Stimulated activated CD4-positive, alpha-beta T cell treated with anti-CD3 and anti-CD28 coated beads, Interleukin-15, amount 100 ng/mL, for 24 hours (primary cell): ENCODE measurements at regions not wholly inside any gene's neighbourhood (a gene's known extent, or its start where the extent isn't known, plus 50 kb on each side); places are given as distances from the start of the nearest gene placed in this dataset.

Experiments
- DNase-seq: peaks from one replicate; pipeline ENCODE4 v3.0.0-alpha.2; 2020

DNA sequence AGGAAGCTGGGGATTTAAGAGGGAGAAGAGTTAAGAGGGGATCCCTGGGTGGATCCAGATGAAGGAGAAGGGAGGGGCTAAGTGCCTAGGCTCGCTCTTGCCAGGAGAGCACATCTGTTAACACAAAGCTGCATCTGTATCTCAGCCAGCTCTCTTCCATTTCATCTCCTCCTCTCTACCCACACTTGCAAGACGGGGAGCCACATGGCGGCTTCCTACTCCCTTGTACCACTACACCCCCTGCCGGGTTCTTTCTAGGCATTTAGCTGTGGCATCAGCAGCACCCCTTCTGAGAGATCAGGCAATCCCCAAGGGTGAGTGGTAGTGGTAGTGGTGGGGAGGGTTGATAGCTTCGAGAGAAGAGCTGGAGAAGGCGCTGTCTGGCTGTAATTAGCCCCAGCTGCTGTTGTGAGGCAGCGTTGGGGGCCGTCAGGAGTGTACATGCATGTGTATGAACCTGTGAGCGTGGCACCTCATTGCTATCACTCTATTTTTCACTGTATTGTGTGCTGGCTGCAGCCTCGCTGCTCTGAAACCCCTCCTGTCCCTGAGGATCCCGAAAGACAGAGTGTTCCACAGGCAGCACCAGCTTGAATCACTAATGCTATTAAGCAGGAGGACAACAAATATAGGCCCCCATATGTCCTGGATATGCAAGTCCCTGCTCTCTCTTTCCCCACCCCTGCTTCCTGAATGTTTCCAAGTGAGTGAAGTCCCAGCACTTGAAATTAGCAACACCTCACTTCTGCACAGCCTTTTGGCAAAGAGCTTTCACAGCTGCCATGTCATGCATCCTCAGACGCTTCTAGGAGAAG, 73.7 kb downstream of the RTL9 start:
- DNase-seq: no peak

DNA sequence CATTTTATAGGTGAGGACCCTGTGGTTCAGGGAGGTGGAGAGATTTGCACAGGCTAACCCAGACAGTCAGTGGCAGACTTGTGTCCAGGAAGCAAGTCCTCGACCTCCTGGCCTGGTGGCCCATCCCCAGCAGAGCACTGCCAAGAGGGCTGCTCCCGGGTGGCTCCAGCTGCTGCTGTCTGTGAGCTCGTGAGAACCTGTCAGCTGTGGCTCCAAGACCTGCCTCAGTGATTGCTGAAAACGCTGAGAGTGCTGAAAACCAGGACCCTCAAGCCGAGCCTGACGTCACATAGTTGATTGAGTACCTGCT, 74.2 kb downstream of the RTL9 start:
- no peak for DNase-seq

DNA sequence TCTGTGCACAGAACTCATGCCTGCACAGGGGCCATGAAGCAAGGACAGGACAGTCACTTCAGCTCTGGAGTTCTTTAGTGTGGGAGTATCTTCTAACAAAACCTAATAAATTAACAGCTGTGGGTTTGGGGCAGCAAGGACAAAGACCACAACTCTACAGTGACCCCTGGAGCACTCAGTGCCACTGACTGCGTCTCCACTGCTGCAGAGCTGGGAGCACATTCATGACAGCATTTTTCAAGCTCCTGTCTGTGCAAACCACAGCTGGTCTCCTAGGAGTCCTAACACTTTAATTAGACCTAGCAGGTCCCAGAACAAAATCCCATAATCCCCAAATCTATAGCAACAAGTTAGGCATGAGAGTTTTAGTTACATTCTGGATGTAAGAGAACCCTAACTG, 76.5 kb downstream of the RTL9 start:
- no peak for DNase-seq

DNA sequence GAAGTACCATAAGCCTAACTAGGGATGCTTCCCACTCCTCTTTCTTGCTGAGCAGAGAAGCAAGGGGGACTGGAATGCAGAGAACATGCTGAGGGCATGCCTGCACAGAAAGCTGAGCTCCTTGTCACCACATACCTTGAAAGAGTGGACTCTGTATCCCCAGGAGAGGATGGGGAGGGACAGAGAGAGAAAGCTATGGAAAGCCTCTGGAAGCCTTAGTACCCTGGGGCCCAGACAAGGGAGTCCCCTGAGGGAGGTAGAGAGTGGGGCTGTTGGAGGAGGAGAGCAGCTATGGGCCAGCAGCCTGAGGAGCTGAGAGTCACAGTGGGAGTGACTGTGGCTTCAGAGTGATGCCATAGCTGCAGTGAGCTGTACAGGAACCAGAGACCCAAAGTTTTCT, 77.9 kb downstream of the RTL9 start:
- DNase-seq: no peak

DNA sequence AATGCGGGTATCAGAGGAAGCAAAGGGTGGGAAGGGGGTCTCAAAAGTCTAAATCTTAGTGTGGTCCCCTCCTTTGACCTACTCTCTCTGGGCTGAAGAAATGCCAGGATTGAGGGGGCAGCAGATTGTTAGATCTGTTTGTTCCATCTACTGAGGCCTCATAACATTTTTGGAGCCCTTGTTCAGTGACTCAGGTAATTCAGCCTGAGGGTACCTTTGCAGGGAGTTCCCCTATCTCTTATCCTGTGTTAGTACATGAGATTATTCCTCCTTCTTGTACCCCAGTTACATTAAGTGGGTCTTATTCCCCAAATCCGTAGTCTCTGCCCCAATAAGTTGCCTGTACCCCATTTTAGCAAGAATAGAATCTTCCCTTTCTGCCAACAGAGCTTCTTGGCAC, 79.0 kb downstream of the RTL9 start:
- DNase-seq: no peak

DNA sequence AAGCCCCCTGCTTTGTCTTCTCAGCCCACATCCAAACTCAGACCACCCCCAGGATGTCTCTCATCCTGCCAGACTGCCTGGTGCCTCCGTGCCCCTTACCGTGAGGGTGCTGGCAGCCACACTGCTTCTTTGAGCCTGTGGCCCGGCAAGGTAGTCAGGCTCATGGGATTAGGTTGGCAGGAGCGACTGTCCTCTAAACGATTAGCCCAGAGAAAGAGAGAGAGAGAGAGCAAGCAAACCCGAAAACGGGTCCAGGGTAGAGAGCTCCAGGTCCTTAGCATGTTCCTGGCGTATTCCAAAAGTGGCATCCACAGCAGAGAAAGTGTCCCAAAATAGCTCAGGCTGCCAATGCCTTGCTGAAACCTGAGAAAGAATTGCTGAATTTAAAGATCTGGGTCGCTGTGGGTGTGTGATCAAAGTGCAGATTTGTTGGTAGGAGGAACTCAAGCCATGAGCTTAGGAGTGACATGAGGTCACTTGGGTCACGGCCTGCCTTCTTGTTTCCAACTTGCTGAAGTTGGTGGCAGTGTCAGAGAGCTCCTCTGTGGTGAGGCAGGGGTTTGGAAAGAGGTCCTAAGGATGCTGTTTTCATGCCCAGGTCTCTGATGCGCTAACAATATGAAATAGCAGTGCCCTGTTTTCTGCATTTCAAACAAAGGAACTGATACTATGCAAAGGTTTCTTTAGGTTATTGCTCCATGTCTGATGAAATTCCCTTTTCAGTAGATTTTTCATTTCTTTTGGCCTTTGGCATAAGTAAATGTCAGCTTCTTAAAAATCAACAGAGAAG, 81.6 kb downstream of the RTL9 start:
- DNase-seq: no peak

DNA sequence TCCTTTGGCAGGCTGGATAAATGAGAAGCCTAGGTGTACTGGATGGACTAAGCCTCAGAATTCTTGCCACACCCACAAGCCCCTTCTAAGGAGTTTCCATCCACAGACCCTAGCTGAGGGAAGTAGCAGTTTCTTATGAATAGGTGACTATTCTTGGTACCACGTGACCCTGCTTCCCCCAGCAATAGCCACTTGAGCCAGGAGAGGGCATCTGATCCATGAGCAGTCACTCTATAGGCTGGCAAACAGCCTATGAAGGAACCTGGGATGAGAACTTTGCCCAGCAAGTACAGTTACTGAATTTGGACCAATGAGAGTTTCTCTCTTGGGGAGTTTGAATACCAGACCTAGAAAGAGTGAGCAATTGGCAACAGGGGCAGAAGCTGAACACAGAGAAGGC, 84.0 kb downstream of the RTL9 start:
- peak; percentile 4 for DNase-seq

DNA sequence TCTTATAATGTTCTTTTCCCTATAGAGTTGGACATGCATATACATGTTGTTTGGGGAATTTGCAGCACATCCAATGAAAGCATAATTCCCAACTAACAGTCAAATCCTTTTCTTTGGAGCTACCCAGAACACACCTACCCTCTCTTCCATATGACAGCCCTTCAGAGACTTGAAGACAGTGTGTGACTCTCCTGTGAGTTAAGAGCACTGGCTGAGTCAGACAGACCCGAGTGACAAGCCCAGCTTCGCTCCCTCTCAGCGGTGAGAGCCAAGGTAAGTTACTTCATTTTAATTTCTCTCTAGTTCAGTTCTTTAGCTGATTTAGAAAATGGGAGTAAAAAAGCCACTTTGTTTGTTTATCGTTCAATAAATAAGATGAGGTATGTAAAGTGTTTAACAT, 86.3 kb downstream of the RTL9 start:
- no peak for DNase-seq

DNA sequence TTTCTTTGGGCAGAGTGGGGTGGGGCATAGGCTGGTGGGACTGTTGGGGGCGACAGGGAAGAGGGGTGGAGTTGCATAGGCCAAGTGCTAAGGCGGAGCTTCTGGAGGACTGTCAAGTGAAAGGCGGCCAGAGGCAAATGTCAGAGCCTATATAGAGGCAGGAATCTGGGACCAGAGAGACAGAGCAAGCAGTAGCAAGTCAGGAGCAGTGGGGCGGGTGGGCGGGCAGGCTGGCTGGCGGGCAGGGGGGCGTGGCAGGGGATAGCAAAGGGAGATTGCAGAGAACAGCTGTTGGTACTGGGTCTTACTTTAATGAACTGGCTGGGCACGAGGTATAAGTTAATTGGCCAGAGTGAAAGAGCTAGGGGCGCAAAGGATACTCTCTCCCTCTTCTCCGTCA, 89.8 kb downstream of the RTL9 start:
- no peak for DNase-seq

DNA sequence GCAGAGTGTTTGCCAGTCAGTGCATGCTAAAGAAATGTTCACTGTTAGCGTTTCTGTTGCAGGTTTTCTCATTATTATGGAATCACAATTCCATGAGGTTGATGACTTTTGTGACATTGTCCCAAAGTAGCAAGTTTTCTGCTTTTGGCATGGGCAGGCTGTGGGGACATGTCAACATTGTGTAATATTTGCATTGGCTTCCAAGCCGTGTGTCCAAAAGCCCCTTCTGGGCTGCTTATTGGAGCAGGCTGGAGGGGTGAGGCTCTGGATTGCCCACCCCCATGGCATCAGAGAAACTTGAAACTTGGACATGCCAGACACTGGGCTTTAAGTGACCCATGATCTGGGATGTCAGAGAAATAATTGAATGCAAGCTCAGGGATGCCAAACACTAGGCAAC, 90.7 kb downstream of the RTL9 start:
- no peak for DNase-seq

DNA sequence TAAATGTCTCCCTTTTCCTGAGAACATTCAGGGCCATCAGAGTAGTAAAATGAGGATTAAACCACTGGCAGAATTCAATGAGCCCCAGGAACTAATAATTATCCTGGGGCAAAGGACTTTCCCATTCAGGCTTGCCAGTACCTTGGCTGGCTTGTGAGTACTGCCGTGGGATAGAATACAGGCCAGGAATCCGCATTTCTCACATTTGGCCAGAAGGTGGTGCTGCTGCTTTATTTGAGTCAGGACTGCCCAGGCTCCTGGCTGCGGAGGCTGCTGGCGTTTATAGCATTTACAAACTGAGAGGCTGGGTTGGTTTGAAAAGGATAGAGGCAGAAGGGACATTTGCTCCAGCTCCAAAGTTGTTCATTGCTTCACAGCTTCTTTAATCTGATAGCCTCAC, 91.4 kb downstream of the RTL9 start:
- DNase-seq: peak; percentile 61

DNA sequence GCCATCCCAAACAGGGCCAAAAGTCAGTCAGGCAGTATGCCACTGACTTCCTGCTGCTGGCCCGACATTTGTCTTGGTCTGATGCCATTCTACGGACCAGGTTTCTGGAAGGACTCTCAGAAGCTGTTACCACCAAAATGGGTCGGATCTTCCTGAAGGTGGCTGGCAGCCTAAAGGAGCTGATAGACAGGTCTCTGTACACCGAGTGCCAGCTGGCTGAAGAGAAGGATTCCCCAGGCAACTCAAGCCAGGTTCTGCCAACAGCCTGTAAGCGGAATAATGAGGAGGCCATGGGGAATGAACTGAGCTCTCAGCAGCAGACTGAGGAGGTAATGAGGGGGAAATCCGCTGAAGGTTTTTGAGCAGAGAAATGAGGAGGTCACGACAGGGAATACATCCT, 95.7 kb downstream of the RTL9 start:
- DNase-seq: no peak

DNA sequence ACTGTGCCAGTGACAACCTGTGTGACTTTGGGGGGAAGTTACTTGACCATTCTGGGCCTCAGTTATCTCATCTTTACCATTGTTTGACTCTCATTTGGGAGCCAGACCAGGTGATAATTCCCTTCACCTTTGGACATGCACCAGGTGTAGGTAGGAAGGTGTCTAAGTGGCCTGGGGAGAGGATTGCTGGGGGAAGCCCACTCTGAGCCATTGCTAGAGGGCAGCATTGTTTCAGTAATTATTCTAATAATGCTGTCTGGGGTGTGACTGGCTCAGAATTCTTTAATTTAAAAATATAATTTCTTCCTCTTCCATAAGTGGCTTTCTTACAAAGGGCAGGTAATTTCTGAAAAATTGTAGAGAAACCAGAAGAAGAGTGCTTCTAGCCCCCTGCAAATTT, 104.3 kb downstream of the RTL9 start:
- no peak for DNase-seq

DNA sequence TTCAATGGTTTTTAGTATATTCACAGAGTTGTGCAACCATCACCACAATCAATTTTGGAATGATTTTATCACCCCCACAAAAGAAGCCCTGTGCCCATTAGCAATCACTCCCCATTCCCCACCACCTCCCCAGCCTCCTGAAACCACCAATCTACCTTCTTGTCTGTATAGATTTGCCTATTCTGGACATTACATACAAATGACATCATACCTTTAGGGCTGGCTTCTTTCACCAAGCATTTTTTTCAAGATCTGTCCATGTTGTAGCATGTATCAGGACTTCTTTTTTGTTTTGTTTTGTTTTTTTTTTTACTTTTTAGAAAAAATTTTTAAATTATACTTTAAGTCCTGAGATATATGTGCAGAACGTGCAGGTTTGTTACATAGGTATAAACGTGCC, 108.1 kb downstream of the RTL9 start:
- DNase-seq: no peak

DNA sequence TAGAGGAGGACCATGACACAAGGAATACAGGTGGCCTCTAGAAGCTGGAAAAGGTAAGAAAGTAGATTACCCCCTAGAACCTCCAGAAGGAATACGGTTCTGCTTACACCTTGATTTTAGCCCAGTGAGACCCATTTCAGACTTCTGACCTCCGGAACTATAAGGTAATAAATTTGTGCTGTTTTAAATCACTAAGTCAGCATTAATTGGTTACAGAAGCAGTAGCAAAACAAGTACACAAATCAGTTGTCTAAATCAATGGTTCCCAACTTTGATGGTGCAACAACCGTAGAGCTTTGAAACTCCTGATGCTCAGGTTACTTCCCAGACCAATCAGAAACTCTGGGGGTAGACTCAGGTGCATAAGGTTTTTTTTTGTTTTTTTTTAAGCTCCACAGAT, 113.6 kb downstream of the RTL9 start:
- DNase-seq: no peak

DNA sequence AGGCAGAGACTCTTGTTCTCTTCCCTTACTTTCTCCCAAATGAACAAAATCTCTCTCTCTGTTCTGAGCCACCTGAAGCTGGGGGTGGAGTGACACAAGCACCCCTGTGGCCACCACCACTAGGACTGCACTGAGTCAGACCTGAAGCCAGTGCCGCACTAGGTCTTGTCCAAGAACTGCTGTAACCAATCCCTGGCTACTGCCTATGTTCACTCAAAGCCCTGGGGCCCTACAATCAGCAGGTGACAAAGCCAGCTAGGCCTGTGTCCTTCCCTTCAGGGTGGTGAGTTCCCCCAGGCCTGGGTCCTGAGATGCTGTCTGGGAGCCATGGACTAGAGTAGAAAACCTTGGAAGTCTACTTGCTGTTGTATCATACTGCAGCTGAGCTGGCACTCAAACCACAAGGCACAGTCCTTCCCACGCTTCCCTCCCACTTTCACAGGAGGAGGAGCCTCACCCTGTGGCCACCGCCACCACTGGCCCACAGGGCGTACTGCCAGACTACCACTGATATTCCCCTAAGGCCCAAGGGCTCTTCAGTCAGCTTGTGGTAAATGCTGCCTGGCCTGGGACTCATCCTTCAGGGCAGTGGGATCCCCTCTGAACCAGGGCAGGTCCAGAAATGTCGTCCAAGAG, 119.1 kb downstream of the RTL9 start:
- no peak for DNase-seq

DNA sequence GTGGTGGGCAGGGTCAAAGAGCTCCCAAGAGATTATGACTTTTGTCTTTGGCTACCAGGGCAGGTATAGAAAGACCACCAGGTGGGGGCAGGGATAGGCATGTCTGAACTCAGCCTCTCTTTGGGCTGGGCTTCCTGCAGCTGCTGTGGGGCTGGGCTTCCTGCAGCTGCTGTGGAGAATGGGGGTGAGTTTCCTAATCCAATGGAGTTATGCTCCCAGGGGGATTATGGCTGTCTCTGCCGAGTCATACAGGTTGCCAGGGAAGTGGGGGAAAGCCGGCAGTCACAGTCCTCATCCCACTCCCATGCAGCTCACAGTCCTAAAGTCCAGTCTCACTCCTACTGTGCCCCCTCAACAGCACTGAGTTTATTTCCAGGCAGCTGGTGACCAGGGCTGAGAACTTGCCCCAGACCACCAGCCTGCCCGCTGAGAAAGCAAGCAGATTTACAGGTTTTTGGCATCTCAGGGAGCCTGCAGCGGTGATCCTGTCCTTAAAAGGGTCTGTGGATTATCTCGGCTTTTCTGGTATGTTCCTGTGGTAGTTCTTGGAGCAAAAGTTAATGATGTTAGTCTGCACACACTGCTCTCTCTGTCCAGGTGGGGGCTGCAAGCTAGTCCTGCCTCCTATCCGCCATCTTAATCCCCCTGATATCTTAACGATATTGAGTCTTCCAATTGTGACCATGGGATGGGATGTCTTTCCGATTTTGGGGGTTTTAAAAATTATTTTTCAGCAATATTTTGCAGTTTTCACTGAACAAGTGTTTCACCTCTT, 133.4 kb downstream of the RTL9 start:
- DNase-seq: no peak

DNA sequence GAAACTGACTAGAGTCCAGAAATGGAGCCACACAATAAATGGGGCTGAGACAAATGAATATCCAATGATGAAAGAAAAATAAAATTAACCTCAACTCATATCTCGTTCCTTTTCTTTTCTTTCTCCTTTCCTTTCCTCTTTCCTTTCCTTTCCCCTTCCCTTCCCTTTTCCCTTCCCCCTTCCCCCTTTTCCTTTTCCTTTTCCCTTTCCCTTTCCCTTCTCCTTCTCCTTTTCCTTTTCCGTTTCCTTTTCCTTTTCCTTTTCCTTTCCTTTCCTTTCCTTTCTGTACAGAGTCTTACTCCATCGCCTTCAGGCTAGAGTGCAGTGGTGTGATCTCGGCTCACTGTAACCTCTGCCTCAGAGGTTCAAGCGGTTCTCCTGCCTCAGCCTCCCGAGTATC, 146.3 kb downstream of the RTL9 start:
- no peak for DNase-seq

DNA sequence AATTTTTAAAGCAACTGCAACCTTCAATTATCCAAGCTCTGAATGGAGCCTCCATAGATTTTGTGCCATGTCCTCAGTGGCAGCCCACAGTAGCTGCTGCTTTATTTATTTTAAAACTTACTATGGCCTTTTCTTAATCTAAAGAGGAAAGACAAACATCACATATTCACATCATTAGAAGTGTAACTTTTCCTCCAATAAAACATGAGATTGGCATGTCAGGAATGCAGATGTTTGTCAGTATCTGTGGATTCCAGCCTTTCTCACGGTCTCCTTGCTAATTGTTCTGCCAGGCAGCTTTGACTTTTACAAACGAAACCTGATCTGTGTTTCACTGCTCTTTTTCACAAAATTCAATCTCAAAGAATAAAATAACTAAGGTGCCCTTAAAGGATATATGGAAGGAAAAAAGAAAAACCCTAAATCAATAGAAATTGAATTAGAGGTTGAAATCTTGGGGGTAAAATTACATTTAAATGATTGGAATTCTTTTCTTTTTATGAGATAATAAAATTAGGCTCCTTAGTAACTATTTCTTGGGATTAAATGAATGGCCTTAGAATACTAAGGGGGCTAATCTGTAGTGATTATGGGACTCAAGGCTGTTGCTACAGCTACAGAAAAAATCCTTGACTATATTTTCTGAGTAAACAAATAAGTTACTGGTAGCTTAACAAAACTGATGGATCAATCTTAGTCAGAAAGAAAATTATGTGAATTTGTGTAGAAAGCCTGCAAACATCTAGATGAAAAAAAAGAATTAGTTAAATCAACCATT, 151.3 kb downstream of the RTL9 start:
- no peak for DNase-seq

DNA sequence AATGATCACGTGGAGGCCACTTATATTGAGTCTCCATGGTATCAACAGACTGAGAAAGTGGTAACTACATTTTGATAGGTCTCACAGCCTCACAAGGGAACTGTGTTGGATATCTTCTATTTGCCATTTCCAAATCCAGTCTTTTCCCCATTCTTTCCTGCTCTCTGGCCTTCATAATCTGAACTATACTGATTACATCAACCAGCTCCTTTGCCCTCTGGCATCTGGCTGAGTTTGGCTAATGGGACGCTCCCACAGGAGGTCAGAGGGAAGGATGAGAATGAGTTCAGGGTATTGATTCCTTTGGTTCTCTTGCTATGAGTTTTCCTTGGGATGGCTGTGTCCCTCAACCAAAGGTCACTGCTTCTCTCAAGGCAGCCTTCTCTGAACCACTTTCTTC, 152.6 kb downstream of the RTL9 start:
- DNase-seq: no peak

DNA sequence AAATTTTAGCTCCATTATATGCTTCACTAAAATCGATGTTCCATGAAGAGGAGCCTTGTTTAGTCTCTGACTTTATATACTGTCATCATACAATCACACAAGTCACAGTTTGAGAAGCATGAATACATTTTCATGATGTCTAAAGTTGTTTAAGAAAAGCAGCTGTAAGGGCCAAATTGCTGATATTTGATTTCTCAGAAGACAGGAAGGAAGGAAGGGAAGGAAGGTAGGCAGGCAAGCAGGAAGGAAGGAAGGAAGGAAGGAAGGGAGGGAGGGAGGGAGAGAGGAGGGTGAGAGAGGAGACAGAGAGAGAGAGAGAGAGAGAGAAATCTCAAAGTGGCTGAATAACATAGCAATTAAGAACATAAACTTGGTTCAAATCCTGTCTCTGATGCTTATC, 153.7 kb downstream of the RTL9 start:
- no peak for DNase-seq

DNA sequence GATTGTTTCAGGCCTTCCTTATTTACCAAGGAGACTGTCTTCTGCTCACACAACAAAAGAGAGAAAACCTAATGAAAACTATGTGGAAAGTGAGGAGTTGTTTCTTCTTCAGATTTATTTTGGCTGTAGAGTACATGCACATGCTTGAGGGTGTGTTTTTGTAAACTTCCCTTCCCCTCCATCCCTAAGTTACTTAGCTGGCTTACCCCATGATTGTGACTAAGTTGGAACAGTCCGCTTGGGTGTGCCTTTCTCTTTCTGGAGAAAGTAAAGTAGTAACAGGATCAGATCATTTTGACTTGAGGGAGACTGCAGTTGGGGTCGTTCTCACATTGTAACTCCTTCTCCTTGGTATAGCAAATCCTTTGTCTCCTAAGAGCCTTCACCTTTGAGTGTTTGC, 155.9 kb downstream of the RTL9 start:
- DNase-seq: no peak

DNA sequence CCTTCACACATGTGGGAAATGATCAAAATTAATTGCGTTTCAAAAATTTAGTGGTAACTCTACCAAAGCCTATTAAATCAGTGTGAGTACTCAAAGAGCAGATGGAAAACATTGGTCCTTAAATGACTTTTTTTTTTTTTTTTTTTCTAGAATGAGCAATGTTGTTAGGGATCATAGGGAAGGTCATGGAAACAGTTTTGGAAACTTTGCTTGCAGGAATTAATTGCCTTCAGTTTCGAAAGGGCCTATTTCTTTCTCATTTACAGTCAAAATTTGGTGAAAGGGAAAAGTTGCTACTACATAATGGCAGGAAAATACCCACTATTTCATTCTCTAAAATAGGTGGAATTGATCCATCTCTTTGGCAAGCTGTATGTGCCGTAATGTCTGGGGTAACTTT, 160.9 kb downstream of the RTL9 start:
- no peak for DNase-seq
